ENCODE measurements at regions not wholly inside any gene's neighbourhood (a gene's known extent, or its start where the extent isn't known, plus 50 kb on each side); places are given as distances from the start of the nearest gene placed in this dataset.

DNA sequence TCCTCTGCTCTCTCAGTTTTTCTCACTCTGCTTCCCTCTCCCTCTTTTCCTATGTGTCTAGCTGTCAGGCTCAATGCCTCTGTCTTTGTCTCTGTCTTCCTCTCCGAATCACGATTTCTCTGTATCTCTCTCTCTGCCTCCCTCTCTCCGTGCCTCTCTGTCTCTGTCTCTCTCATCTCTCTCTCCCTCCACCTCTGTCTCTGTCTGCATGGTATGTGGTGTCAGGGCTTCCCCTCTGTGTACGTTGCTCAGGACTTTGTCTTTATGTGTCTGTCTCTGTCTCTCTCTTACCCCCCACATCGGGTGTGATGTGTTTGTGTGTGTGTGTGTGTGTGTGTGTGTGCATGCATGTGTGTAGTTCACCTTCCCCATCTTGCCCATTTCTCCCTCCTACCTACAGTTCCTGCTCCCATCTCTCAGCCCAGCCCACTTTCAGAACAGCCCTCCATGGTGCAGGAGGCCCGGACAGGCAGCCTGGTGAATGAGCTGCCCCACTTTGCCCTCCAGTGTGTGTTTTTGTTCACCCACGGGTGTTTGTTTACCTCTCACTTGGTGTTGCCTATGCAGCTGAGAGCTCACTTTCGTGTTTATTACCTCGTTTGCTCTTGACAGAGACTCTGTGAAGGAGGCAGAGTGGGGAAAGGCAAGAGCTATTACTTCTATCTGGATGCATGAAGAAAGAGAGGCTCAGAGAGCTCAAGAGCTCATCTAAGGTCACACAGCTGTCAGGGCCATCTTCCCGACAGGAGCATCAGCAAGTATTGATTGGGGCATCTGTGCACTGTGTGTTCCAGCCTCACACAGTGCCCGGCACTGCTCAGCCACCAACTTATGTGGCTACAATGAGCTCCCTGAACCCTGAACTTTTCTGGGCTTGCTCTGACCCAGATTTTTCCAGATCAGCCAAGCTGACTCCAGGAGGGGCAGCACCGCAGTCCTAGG lies 163.5 kb upstream of the ZMIZ1 start:
- no peak for DNase-seq
- TF ChIP-seq, protein P1, sequence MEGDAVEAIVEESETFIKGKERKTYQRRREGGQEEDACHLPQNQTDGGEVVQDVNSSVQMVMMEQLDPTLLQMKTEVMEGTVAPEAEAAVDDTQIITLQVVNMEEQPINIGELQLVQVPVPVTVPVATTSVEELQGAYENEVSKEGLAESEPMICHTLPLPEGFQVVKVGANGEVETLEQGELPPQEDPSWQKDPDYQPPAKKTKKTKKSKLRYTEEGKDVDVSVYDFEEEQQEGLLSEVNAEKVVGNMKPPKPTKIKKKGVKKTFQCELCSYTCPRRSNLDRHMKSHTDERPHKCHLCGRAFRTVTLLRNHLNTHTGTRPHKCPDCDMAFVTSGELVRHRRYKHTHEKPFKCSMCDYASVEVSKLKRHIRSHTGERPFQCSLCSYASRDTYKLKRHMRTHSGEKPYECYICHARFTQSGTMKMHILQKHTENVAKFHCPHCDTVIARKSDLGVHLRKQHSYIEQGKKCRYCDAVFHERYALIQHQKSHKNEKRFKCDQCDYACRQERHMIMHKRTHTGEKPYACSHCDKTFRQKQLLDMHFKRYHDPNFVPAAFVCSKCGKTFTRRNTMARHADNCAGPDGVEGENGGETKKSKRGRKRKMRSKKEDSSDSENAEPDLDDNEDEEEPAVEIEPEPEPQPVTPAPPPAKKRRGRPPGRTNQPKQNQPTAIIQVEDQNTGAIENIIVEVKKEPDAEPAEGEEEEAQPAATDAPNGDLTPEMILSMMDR (IDR thresholded peaks at IDR 0.05; ENCODE audit: borderline replicate concordance): no peak
- Histone ChIP-seq H3K4me3 (no peak overlapping the region), H3K36me3 (no peaks in the 10 kb centered on the region), H3K27me3 (ENCODE audit: low read depth) (no peaks in the 10 kb centered on the region), H3K4me1 (peaks cover 6% of the 10 kb centered on the region), H3K27ac (replicated peaks) (no peak overlapping the region), H3K9me3 (replicated peaks) (no peaks in the 10 kb centered on the region)
- intact Hi-C loops (cut with micrococcal nuclease): no loop called here

DNA sequence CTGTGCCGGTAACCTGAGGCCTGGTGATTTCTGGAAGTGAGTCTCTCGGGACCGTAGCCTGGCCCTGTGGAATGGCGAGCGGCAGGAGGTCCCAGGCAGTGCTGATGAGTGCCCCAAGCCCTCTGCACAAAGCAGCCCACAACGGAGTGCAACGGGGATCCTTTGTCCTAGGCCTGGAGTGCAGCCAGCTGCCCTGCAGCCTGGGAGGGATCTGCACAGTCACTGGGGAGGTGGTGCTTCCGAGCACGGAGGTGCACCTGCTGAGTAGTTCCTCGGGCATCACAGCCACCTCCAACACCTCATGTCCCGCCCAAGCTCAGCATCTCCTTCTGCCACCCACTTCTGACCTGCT lies 162.8 kb upstream of the ZMIZ1 start:
- Histone ChIP-seq H3K27ac (replicated peaks) (no peak overlapping the region), H3K27me3 (ENCODE audit: low read depth) (no peaks in the 10 kb centered on the region), H3K9me3 (replicated peaks) (no peaks in the 10 kb centered on the region), H3K36me3 (no peaks in the 10 kb centered on the region), H3K4me3 (no peak overlapping the region), H3K4me1 (no peaks in the 10 kb centered on the region)
- TF ChIP-seq, protein P1 (IDR thresholded peaks at IDR 0.05; ENCODE audit: borderline replicate concordance): no peak
- intact Hi-C loops (cut with micrococcal nuclease): no loop called here
- DNase-seq: no peak

DNA sequence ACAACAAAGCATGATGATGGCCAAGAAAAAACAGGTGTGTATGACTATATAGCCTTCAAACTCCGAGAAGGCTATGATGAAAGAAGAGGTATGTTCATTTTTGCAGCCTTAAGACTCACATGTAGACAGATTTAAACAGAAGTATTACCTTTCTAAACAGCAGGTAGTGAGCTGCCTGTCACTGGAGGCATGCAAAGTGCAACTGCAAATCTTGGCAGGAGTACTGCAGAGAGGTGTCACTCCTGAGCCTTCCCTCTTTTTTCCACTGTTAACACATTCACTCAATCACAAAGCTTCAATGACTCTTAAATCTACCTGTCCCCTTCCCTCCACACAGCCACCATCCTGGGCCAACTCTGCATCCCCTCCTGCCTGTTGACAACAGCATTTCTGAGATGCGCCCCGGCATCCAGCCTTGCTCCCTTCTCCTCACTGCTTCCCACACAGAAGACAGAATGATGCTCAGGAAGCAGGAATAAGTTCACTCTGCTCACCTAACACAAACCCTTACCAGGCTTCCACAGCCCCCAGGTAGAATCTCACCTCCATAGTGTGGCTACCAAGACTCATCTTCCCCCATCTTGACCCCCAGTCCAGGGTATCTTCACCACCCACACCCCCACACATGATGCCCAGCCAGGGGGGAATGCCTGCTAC lies 161.9 kb upstream of the ZMIZ1 start:
- DNase-seq: no peak
- H3K27me3 ChIP-seq (ENCODE audit: low read depth): no peaks in the 10 kb centered on the region
- no peak overlapping the region for H3K27ac ChIP-seq (replicated peaks)
- no peaks in the 10 kb centered on the region for H3K36me3 ChIP-seq
- H3K4me3 ChIP-seq: no peak overlapping the region
- no peaks in the 10 kb centered on the region for H3K9me3 ChIP-seq (replicated peaks)
- peaks cover 4% of the 10 kb centered on the region for H3K4me1 ChIP-seq
- intact Hi-C loops (cut with micrococcal nuclease): no loop called here
- TF ChIP-seq, protein P1 (IDR thresholded peaks at IDR 0.05; ENCODE audit: borderline replicate concordance): no peak

DNA sequence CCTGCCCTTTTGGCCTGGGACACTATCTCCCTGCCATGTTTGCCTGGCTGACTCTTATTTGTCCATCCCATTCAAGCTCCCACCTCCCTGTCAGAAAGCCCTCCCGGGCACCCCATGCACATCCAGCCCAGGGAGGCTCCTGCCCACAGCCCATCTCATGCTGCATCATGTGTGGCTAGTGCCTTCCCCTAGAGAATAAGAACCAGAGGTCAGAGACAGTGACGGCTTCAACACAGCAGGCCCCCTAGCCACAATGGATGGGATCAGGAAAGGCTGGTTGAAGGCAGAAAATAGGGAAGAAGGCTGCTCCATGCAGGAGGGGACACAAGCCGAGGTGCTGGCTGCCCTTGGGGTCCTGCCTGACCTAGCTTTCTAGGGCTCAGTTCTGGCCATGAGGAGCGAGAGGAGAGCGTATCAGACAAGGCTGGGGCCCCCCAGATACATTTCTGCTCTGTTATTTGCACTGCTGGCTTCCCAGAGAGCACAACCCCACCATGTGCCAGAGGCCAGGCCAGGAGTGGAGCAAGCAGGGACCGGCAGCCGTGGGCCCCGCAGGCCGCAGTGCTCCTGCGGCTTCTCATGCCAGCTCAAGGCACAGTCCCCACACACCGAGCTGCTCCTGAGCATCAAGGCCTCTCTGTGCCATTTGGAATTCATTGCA lies 161.1 kb upstream of the ZMIZ1 start:
- Histone ChIP-seq H3K36me3 (no peaks in the 10 kb centered on the region), H3K4me1 (peaks cover 7% of the 10 kb centered on the region), H3K27me3 (ENCODE audit: low read depth) (no peaks in the 10 kb centered on the region), H3K4me3 (no peak overlapping the region), H3K9me3 (replicated peaks) (no peaks in the 10 kb centered on the region), H3K27ac (replicated peaks) (no peak overlapping the region)
- TF ChIP-seq, protein P1 (IDR thresholded peaks at IDR 0.05; ENCODE audit: borderline replicate concordance): no peak
- no peak for DNase-seq
- intact Hi-C loops (cut with micrococcal nuclease): no loop called here

DNA sequence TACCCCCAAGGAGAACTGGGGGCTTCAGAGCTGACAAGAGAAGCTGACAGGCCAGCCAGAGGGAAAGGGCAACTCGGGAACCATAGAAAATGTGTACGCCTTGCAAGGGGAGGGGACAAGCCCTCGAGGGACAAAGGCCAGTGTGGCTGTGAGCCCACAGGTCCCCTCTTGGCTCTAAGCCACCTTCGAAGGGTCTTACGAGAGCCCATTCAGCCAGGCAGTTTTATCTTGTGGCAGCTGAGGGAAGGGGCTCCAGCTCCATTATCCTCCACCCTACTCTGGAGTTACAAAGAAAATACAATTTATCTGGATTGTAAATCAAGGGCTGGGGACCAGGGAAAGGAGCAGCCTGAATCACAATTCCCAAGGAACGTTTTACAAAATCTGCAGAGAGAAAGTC lies 159.5 kb upstream of the ZMIZ1 start:
- TF ChIP-seq, protein P1 (IDR thresholded peaks at IDR 0.05; ENCODE audit: borderline replicate concordance): no peak
- Histone ChIP-seq H3K4me1 (peaks cover 7% of the 10 kb centered on the region), H3K27me3 (ENCODE audit: low read depth) (no peaks in the 10 kb centered on the region), H3K27ac (replicated peaks) (no peak overlapping the region), H3K9me3 (replicated peaks) (no peaks in the 10 kb centered on the region), H3K4me3 (no peak overlapping the region), H3K36me3 (no peaks in the 10 kb centered on the region)
- intact Hi-C loops (cut with micrococcal nuclease): no loop called here
- DNase-seq: no peak
